Endometrium (tissue), 2 donors: ENCODE measurements at regions not wholly inside any gene's neighbourhood (a gene's known extent, or its start where the extent isn't known, plus 50 kb on each side); places are given as distances from the start of the nearest gene placed in this dataset.
"Not testable (repeated sequence)": the region's sequence is repeated elsewhere in the genome, so short reads cannot be mapped to it uniquely, and the experiment has no call there.

ENCODE experiments used
- FAIRE-seq: peaks from 2 replicates; lab custom pipeline; 2012; peaks lifted over from hg19 to GRCh38; lab: Jason Lieb, UNC
- donor health status: control.
- donor health status: control.

GRCh38 chr4:60368986-60369385 is 831.1 kb upstream of the ADGRL3 start:
- FAIRE-seq, result no peak

GRCh38 chr4:60378010-60378409 is 822.1 kb upstream of the ADGRL3 start:
- no peak for FAIRE-seq

DNA sequence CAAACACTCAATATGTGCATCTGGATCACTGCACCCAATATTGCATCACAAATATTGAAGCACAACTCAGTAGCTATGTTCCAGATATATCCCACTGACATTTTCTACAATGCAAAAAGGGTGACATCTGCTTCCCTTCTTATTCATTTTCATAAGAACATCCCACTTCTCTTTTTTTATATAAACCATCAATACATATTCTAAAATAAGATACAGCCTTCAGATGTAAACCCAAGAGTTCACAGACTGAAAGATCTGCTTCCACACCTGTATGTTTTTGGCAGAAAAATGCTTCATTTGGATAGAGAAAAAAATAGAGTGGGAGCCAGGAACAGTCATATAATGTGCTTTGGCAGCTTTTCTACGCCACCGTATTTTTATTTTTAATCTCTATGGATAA is 815.6 kb upstream of the ADGRL3 start:
- no peak for FAIRE-seq

- no peak for FAIRE-seq
Observed at GRCh38 chr4:60389633-60390032, 810.5 kb upstream of the ADGRL3 start.

DNA sequence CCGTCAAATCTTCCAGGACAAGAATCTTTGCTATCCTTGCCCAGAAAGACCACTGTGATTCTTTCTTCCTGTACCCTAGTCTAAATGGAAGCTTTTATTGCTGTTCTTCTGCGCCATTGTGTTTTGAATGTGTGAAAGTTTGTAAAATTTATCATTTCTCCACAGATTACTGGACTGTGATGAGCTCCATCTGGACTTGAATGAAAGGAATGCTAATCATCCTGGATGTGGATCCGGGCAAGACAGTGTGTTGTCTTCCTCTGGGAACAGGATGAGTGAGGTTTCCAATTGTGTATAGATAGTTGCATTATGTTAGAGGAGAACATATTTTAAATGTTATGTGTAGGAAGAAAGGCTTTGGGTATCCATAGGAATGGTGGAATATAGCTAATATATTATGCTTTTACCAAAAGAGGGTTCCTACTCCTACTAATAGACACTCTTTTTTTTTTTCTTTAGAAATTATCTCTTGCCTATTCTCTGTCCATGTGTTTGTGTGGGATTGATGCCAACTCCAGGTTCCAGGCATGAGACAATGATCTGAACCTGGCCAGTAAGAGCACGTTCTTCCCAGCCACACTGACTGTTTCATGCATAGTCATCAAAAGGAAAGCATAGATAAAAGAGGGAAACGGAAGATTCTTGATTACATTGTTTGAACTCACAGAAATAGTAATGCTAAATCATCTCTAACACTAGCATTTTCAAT is 803.6 kb upstream of the ADGRL3 start:
- no peak for FAIRE-seq

DNA sequence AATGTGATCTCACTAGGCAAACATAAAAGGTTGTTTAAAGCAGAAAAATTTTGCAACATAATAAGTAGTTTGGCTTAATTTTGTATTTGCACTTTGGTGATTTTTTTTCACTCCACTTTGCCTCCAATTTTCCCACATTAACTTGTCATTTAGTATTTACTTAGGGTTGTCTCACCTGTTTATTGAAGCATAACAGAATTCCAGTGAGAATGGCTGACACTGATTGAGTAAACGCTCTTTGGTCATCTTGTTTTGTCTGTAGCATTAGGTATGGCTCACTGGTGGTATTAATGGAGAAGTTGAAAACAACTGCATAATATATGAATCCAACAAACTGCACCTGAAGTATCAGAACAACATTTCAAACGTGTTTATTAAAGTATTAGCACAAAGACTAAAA is 799.5 kb upstream of the ADGRL3 start:
- FAIRE-seq, result no peak

GRCh38 chr4:60404027-60404426 is 796.1 kb upstream of the ADGRL3 start:
- FAIRE-seq, result no peak

DNA sequence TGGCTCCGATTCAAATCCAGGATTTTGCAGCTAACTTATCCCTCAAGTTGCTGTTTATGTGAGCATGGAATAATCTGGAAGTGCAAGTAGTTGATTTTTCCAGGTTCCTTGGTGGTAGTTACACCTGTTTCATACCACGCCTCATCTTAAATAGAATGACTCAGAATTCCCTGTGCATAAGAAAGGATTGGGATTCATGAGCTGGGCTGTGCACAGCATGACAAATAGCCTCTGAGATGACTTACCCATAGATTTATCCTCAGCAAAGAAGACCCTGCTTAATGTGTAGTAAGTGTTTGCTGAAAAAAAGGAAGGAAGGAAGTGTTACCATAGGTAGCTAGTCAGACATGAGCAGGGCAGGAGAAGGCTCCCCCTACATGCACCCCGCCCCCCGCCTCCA is 777.7 kb upstream of the ADGRL3 start:
- FAIRE-seq, result no peak

- FAIRE-seq, result not testable (repeated sequence)
Observed at GRCh38 chr4:60423573-60424184, 776.4 kb upstream of the ADGRL3 start.

GRCh38 chr4:60432911-60433310 is 767.2 kb upstream of the ADGRL3 start:
- FAIRE-seq, result no peak

- FAIRE-seq, result no peak
Observed at GRCh38 chr4:60443068-60443467, 757.1 kb upstream of the ADGRL3 start.

DNA sequence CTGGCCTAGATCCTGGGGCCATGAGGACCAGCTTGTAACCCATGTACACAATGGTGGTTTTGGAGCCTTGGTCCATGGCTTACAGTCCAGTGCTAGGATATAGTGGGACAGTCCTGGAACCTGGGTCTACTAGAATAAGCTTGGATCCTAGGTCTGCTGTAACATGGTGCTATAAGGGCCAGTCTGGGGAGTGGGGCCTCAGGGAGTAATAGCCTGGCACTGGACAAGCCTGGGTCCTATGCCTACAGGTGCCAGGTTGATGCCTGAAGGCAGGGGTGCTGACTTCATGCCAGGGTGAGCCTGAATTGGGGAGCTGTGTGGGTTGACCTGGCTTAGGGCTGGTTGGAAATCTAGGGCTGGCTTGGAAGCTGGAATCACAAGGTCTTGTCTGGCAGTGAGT is 756.3 kb upstream of the ADGRL3 start:
- FAIRE-seq, result no peak

DNA sequence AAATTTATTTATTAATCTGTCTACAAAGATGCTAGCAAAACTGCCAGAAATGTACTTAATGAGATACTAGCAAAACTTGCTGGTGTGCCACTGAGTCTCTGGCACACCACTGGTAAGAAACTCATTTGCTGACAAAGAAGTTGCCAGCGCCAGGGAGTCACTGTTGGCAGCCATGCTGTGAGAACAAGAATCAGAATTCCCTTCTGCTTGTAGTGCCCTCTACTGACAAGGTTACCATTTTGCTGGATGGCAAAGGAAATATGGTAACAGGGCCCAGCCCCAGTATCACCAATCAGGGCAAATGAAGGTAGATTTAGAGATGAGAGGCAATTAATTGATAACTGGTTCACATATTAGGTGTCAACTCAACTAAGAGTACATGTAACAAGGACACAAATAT is 750.1 kb upstream of the ADGRL3 start:
- FAIRE-seq, result no peak

GRCh38 chr4:60452266-60452665 is 747.9 kb upstream of the ADGRL3 start:
- no peak for FAIRE-seq

- FAIRE-seq, result no peak
Observed at GRCh38 chr4:60455380-60455779, 744.7 kb upstream of the ADGRL3 start.

DNA sequence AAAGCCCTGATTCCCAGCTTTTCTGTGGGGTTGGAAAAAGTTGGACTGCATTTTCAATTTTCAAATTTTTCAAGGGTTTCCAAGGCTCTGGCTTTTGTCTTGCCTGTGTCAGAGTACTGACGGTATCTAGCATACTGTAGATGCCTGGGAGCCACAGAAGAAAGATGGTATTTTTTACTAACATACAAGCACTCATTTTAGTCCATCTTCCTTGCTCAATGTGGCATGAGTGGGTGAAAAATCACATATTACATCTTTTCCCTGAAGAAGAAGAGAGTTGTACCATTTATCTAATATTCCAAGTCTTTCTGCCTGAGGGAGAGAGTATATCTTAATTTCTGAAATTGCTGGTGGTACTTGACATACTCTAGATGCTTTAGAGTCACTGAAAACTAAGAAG is 738.6 kb upstream of the ADGRL3 start:
- no peak for FAIRE-seq

- FAIRE-seq, result no peak
Observed at GRCh38 chr4:60463857-60464502, 736.1 kb upstream of the ADGRL3 start.

- FAIRE-seq, result no peak
Observed at GRCh38 chr4:60482921-60483351, 717.2 kb upstream of the ADGRL3 start.

GRCh38 chr4:60485276-60485675 is 714.9 kb upstream of the ADGRL3 start:
- no peak for FAIRE-seq

DNA sequence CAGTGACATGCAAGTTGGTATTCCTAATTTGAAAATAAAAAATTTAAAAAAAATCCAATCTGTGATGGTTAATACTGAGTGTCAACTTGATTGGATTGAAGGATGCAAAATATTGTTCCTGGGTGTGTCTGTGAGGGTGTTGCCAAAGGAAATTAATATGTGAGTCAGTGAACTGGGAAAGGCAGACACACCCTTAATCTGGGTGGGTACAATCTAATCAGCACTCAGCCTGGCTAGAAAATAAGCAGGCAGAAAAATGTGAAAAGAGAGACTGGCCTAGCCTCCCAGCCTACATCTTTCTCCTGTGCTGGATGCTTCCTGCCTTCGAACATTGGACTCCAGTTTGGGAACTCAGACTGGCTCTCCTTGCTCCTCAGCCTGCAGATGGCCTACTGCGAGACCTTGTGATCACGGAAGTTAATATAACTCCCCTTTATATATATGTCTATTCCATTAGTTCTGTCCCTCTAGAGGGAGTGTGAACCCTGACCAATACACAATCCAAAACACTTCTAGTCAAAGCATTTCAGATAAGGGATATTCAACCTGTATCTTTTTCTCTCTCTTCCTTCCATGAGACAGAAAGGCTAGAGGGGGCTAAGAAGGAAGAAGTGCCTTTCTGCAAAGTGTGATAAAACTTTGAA is 712.9 kb upstream of the ADGRL3 start:
- FAIRE-seq, result not testable (repeated sequence)

- no peak for FAIRE-seq
Observed at GRCh38 chr4:60500810-60501209, 699.3 kb upstream of the ADGRL3 start.

DNA sequence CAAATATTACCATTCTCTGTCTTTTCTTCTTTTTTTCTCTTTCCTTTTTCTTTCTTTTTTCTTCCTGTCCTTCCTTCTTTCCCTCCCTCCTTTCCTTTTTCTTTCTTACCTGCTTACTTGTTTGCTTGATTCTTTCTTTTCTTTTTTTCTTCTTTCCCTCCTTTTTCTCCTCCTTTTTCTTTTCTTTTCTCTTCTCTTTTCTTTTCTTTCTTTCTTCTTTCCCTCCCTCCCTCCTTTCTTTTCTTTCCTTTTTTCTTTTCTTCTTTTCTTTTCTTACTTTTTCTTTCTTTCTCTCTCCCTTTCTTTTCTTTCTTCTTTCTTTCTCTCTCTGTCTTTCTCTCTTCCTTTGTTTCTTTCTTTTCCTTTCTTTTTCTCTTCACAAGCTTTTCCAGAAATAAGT is 697.4 kb upstream of the ADGRL3 start:
- no peak for FAIRE-seq

GRCh38 chr4:60506061-60506460 is 694.1 kb upstream of the ADGRL3 start:
- no peak for FAIRE-seq
